IMR-90 (cell line): ENCODE measurements at regions not wholly inside any gene's neighbourhood (a gene's known extent, or its start where the extent isn't known, plus 50 kb on each side); places are given as distances from the start of the nearest gene placed in this dataset.

Experiments used
- ATAC-seq: fragments of 200-7000 bp; cut with Tn5 transposase; 2 replicates; pipeline ENCODE4 v1.9.1; 2020; ENCODE audit warnings: low read depth, mild to moderate bottlenecking, moderate library complexity
- BruUV-seq: library from RNA; stranded (reverse); fragments of 400-500 nt; replicated peaks from 2 replicates; lab custom pipeline; 2021; lab: Mats Ljungman, UMichigan
- CTCF ChIA-PET: fragments of 300-600 bp; formaldehyde crosslinking; extraction: SDS; loops from one replicate; lab custom pipeline; 2021; ENCODE audit warnings: antibody characterized with exemption; lab: Yijun Ruan, JAX
- POLR2A ChIA-PET: fragments of 300-600 bp; sonication (Branson Sonifier 250); formaldehyde crosslinking; loops from one replicate; lab custom pipeline; 2022; ENCODE audit warnings: antibody characterized with exemption; ENCODE audit not compliant: unreplicated experiment; lab: Charles Lee
- DNase-seq: peaks from one replicate; pipeline ENCODE4 v3.0.0; 2013
- H2AFZ ChIP-seq: replicated peaks from 2 replicates; pipeline ENCODE3; 2013; ENCODE audit warnings: low read length, mild to moderate bottlenecking; ENCODE audit not compliant: poor library complexity
- H2AK5ac ChIP-seq: 2 replicates; pipeline ENCODE4 v1.6.1; 2013; ENCODE audit warnings: low read depth, low read length, inconsistent platforms
- H2AK9ac ChIP-seq: replicated peaks from 2 replicates; pipeline ENCODE3; 2013; ENCODE audit warnings: mild to moderate bottlenecking, low read depth, low read length, moderate library complexity; ENCODE audit not compliant: poor library complexity
- H2BK120ac ChIP-seq: 2 replicates; pipeline ENCODE4 v1.6.1; 2013; ENCODE audit warnings: low read depth, low read length, inconsistent platforms
- H2BK15ac ChIP-seq: 3 replicates; pipeline ENCODE4 v1.6.1; 2013; ENCODE audit warnings: low read depth, low read length, inconsistent platforms
- H2BK20ac ChIP-seq: 2 replicates; pipeline ENCODE4 v1.6.1; 2013; ENCODE audit warnings: low read depth, mild to moderate bottlenecking, inconsistent platforms, low read length, moderate library complexity
- H2BK5ac ChIP-seq: 2 replicates; pipeline ENCODE4 v1.6.1; 2013; ENCODE audit warnings: mild to moderate bottlenecking, low read depth, low read length, inconsistent platforms; ENCODE audit not compliant: poor library complexity, severe bottlenecking
- H3K14ac ChIP-seq: replicated peaks from 2 replicates; pipeline ENCODE4 v1.6.1; 2013; ENCODE audit warnings: low read depth, low read length, inconsistent platforms
- H3K18ac ChIP-seq: 2 replicates; pipeline ENCODE4 v1.6.1; 2013; ENCODE audit warnings: low read depth, low read length, control low read depth
- H3K23ac ChIP-seq: 2 replicates; pipeline ENCODE4 v1.6.1; 2013; ENCODE audit warnings: low read depth, low read length, inconsistent platforms
- H3K27ac ChIP-seq: 2 replicates; pipeline ENCODE4 v1.5.1; 2013; ENCODE audit warnings: mild to moderate bottlenecking, control low read depth, low read length; ENCODE audit not compliant: insufficient read depth
- H3K27me3 ChIP-seq: 2 replicates; pipeline ENCODE4 v1.6.1; 2013; ENCODE audit warnings: low read length; ENCODE audit not compliant: control insufficient read depth, insufficient read depth
- H3K36me3 ChIP-seq: 2 replicates; pipeline ENCODE4 v1.6.1; 2013; ENCODE audit warnings: low read length, mixed read lengths; ENCODE audit not compliant: control insufficient read depth, insufficient read depth
- H3K4ac ChIP-seq: 2 replicates; pipeline ENCODE4 v1.6.1; 2013; ENCODE audit warnings: low read depth, low read length, inconsistent platforms
- H3K4me1 ChIP-seq: 2 replicates; pipeline ENCODE4 v1.6.1; 2013; ENCODE audit warnings: low read length, mixed read lengths; ENCODE audit not compliant: control insufficient read depth, insufficient read depth
- H3K4me2 ChIP-seq: 2 replicates; pipeline ENCODE4 v1.6.1; 2013; ENCODE audit warnings: low read depth, mild to moderate bottlenecking, control low read depth, low read length, moderate library complexity
- H3K4me3 ChIP-seq: 2 replicates; pipeline ENCODE4 v1.5.1; 2013; ENCODE audit warnings: low read depth, mild to moderate bottlenecking, control low read depth, low read length, moderate library complexity; ENCODE audit not compliant: insufficient read depth
- H3K56ac ChIP-seq: 2 replicates; pipeline ENCODE4 v1.6.1; 2013; ENCODE audit warnings: low read length, inconsistent platforms; ENCODE audit not compliant: insufficient read depth; ENCODE audit errors: extremely low read depth
- H3K79me1 ChIP-seq, 2 experiments: 2 replicates each; pipeline ENCODE4 v1.6.1; 2013; ENCODE audit warnings: low read length in 2 of 2, inconsistent platforms in 1 of 2, low read depth in 1 of 2
- H3K9ac ChIP-seq: 2 replicates; pipeline ENCODE4 v1.6.1; 2013; ENCODE audit warnings: low read depth, low read length, control low read depth
- H3K9me1 ChIP-seq: 2 replicates; pipeline ENCODE4 v1.6.1; 2013; ENCODE audit warnings: low read length, inconsistent platforms; ENCODE audit not compliant: insufficient read depth
- H3K9me3 ChIP-seq: 2 replicates; pipeline ENCODE4 v1.6.1; 2013; ENCODE audit warnings: low read length; ENCODE audit not compliant: control insufficient read depth, insufficient read depth
- H4K20me1 ChIP-seq: 2 replicates; pipeline ENCODE4 v1.6.1; 2013; ENCODE audit warnings: low read length, inconsistent platforms; ENCODE audit not compliant: insufficient read depth
- H4K5ac ChIP-seq: 2 replicates; pipeline ENCODE4 v1.6.1; 2013; ENCODE audit warnings: mild to moderate bottlenecking, low read depth, low read length, control low read depth
- H4K8ac ChIP-seq, 2 experiments: 2 replicates each; pipeline ENCODE4 v1.6.1; 2013; ENCODE audit warnings: low read depth in 2 of 2, low read length in 2 of 2, control low read depth in 1 of 2, inconsistent platforms in 1 of 2
- H4K91ac ChIP-seq: 2 replicates; pipeline ENCODE4 v1.6.1; 2013; ENCODE audit warnings: low read depth, low read length, inconsistent platforms; ENCODE audit not compliant: insufficient read depth
- BHLHE40 ChIP-seq: fragments of 150-350 bp; IDR thresholded peaks from 2 replicates; pipeline ENCODE4 v1.6.1; 2016; ENCODE audit warnings: mild to moderate bottlenecking, low read depth, low read length
- CHD1 ChIP-seq: IDR thresholded peaks from 2 replicates; pipeline ENCODE4 v1.6.1; 2012; ENCODE audit warnings: low read depth, low read length, improper control_type of control experiment
- CTCF ChIP-seq: conservative IDR thresholded peaks from 2 replicates; pipeline ENCODE4 v1.5.1; 2012; ENCODE audit warnings: mild to moderate bottlenecking, low read depth, low read length, improper control_type of control experiment
- ELK1 ChIP-seq: fragments of 150-350 bp; IDR thresholded peaks from 2 replicates; pipeline ENCODE4 v1.6.1; 2016; ENCODE audit warnings: low read depth, mild to moderate bottlenecking, low read length, moderate library complexity, borderline replicate concordance
- FOS ChIP-seq: fragments of 150-350 bp; IDR thresholded peaks from 2 replicates; pipeline ENCODE4 v1.6.1; 2016; ENCODE audit warnings: low read depth, low read length
- MAFK ChIP-seq: IDR thresholded peaks from 2 replicates; pipeline ENCODE4 v1.6.1; 2012; ENCODE audit warnings: low read depth, low read length, improper control_type of control experiment
- MXI1 ChIP-seq: IDR thresholded peaks from 2 replicates; pipeline ENCODE4 v1.6.1; 2012; ENCODE audit warnings: low read depth, mild to moderate bottlenecking, low read length, moderate library complexity, borderline replicate concordance
- NFE2L2 ChIP-seq: fragments of 150-350 bp; IDR thresholded peaks from 2 replicates; pipeline ENCODE4 v1.6.1; 2016; ENCODE audit warnings: low read depth, mild to moderate bottlenecking, low read length
- RCOR1 ChIP-seq: IDR thresholded peaks from 2 replicates; pipeline ENCODE4 v1.6.1; 2012; ENCODE audit warnings: mild to moderate bottlenecking, low read length, improper control_type of control experiment; ENCODE audit not compliant: insufficient replicate concordance
- RFX5 ChIP-seq: IDR thresholded peaks from 2 replicates; pipeline ENCODE4 v1.8.0; 2012; ENCODE audit warnings: low read depth, mild to moderate bottlenecking, low read length, moderate library complexity
- SMC3 ChIP-seq: fragments of 150-350 bp; IDR thresholded peaks from 2 replicates; pipeline ENCODE4 v1.6.1; 2016; ENCODE audit warnings: low read depth, mild to moderate bottlenecking, antibody characterized with exemption, low read length, moderate library complexity
- WGBS, 2 experiments: methylation state at CpG; one replicate each; pipeline versions ENCODE4 v1.1.5 to v1.1.7; 2013; ENCODE audit warnings: missing lambda C conversion rate in 2 of 2; ENCODE audit not compliant: insufficient read length in 1 of 2; ENCODE audit errors: extremely low coverage in 2 of 2; 5-methylcytosine and 5-hydroxymethylcytosine counted together
- dilution Hi-C: fragments of 300-500 bp; cut with HindIII; formaldehyde crosslinking; loops from one replicate; pipeline ENCODE4 v1.14.3; 2018; ENCODE audit warnings: low sequenced_read_pairs; ENCODE audit not compliant: unreplicated experiment
- in situ Hi-C: fragments of 300-500 bp; cut with MboI; formaldehyde crosslinking; loops from 3 replicates; pipeline ENCODE4 v1.14.3; 2019; ENCODE audit warnings: low sequenced_read_pairs, inconsistent platforms, mixed read lengths
- intact Hi-C: fragments of 100-400 bp; cut with micrococcal nuclease; formaldehyde crosslinking; loops from 2 replicates; pipeline ENCODE4 v1.10.0; 2022

GRCh38 chr6:43942616-43943015 lies 172.6 kb downstream of the VEGFA start:
- no peak overlapping the region for H2BK5ac ChIP-seq
- H3K79me1 ChIP-seq, result no peaks in the 10 kb centered on the region
- no peak overlapping the region for H3K14ac ChIP-seq
- ATAC-seq, result no peak
- no peaks in the 10 kb centered on the region for H4K20me1 ChIP-seq
- no peaks in the 10 kb centered on the region for H3K9me1 ChIP-seq
- no peak overlapping the region for H4K5ac ChIP-seq
- intact Hi-C loops, result no loop called here
- no peak overlapping the region for H2BK120ac ChIP-seq
- in situ Hi-C loops, result no loop called here
- H3K4me1 ChIP-seq, result no peaks in the 10 kb centered on the region; the same call in 1 of the 2 replicates
- H3K4me2 ChIP-seq, result no peak overlapping the region
- POLR2A ChIA-PET, result no interaction called here
- TF ChIP-seq RCOR1 (no peak), SMC3 (no peak), MXI1 (no peak), ELK1 (no peak), MAFK (no peak), NFE2L2 (no peak), FOS (no peak), BHLHE40 (no peak), CTCF (no peak), RFX5 (no peak), CHD1 (no peak)
- no peak for DNase-seq
- H3K56ac ChIP-seq, result no peak overlapping the region
- H3K4ac ChIP-seq, result peak overlapping the region; percentile 23; the same call in 1 of the 2 replicates
- no CpG with 5 or more reads among the region's 3 CpGs for WGBS, 2 experiments
- H2AFZ ChIP-seq, result no peak overlapping the region
- H2AK5ac ChIP-seq, result peak overlapping the region; percentile 14; the same call in 1 of the 2 replicates
- H3K9me3 ChIP-seq, result peaks cover 7% of the 10 kb centered on the region
- H2BK15ac ChIP-seq, result no peak overlapping the region; the same call in 2 of the 3 replicates
- H3K27me3 ChIP-seq, result peaks cover 4% of the 10 kb centered on the region; the same call in 1 of the 2 replicates
- no TSS peak for BruUV-seq
- no peak overlapping the region for H4K91ac ChIP-seq
- no peaks in the 10 kb centered on the region for H3K36me3 ChIP-seq
- H3K18ac ChIP-seq, result no peak overlapping the region
- dilution Hi-C loops, result no loop called here
- no peak overlapping the region for H3K4me3 ChIP-seq
- H4K8ac ChIP-seq, result no peak overlapping the region; a peak in 1 of 4 replicates
- H2BK20ac ChIP-seq, result no peak overlapping the region; the same call in 1 of the 2 replicates
- H3K23ac ChIP-seq, result no peak overlapping the region
- CTCF ChIA-PET, result interaction anchor here (0.5 to 1.5 kb wide), 2 partner anchors 170 to 337 kb away, joined by 3 to 4 read pairs; no protein-coding TSS in a partner anchor
- H2AK9ac ChIP-seq, result no peak overlapping the region
- no peak overlapping the region for H3K27ac ChIP-seq
- no peak overlapping the region for H3K9ac ChIP-seq
